Neuronal stem cell (in vitro differentiated cells): ENCODE measurements at regions not wholly inside any gene's neighbourhood (a gene's known extent, or its start where the extent isn't known, plus 50 kb on each side); places are given as distances from the start of the nearest gene placed in this dataset.

Experiments used
- DNase-seq: peaks from one replicate; pipeline ENCODE4 v3.0.0-alpha.2; 2013; ENCODE audit warnings: low spot score
- H2AFZ ChIP-seq: one replicate; pipeline ENCODE4 v1.6.1; 2013; ENCODE audit warnings: mild to moderate bottlenecking, low read length, inconsistent platforms
- H2AK5ac ChIP-seq: 2 replicates; pipeline ENCODE4 v1.6.1; 2013; ENCODE audit warnings: low read depth, mild to moderate bottlenecking, inconsistent platforms, low read length, moderate library complexity, mixed read lengths
- H2BK120ac ChIP-seq: 2 replicates; pipeline ENCODE4 v1.6.1; 2013; ENCODE audit warnings: low read depth, mild to moderate bottlenecking, inconsistent platforms, low read length, moderate library complexity, mixed read lengths
- H2BK12ac ChIP-seq: one replicate; pipeline ENCODE4 v1.6.1; 2013; ENCODE audit warnings: low read length, inconsistent platforms
- H2BK15ac ChIP-seq: 2 replicates; pipeline ENCODE4 v1.6.1; 2013; ENCODE audit warnings: mild to moderate bottlenecking, low read length, inconsistent platforms, mixed read lengths
- H2BK5ac ChIP-seq: one replicate; pipeline ENCODE4 v1.6.1; 2013; ENCODE audit warnings: inconsistent platforms, mild to moderate bottlenecking, low read length, moderate library complexity
- H3K14ac ChIP-seq: one replicate; pipeline ENCODE4 v1.6.1; 2013; ENCODE audit warnings: low read length, inconsistent platforms
- H3K18ac ChIP-seq: 2 replicates; pipeline ENCODE4 v1.6.1; 2013; ENCODE audit warnings: low read length, inconsistent platforms
- H3K23ac ChIP-seq: 2 replicates; pipeline ENCODE4 v1.6.1; 2013; ENCODE audit warnings: low read depth, mild to moderate bottlenecking, mixed read lengths, low read length, inconsistent platforms; ENCODE audit not compliant: poor library complexity
- H3K27ac ChIP-seq: replicated peaks from 3 replicates; pipeline ENCODE4 v1.5.1; 2013; ENCODE audit warnings: low read length, inconsistent platforms
- H3K27me3 ChIP-seq, 3 experiments: 2 replicates each; pipeline ENCODE4 v1.6.1; 2013; ENCODE audit warnings: low read length in 3 of 3, mild to moderate bottlenecking in 2 of 3, inconsistent platforms in 1 of 3, low read depth in 1 of 3, mixed read lengths in 1 of 3, moderate library complexity in 1 of 3; ENCODE audit not compliant: control insufficient read depth in 3 of 3, insufficient read depth in 3 of 3
- H3K36me3 ChIP-seq, 2 donors: replicated peaks in 1 of 2; 2 replicates each; pipeline ENCODE4 v1.6.1; 2013; ENCODE audit warnings: low read length in 2 of 2; ENCODE audit not compliant: control insufficient read depth in 2 of 2, insufficient read depth in 2 of 2
- H3K4ac ChIP-seq: 2 replicates; pipeline ENCODE4 v1.6.1; 2013; ENCODE audit warnings: inconsistent platforms, mild to moderate bottlenecking, low read length, moderate library complexity
- H3K4me1 ChIP-seq, 2 donors: 1 replicate in 1 of 2; 2 replicates in 1 of 2; pipeline ENCODE4 v1.6.1; 2013; ENCODE audit warnings: low read length in 2 of 2, low read depth in 1 of 2; ENCODE audit not compliant: control insufficient read depth in 2 of 2, insufficient read depth in 1 of 2
- H3K4me2 ChIP-seq: one replicate; pipeline ENCODE4 v1.6.1; 2013; ENCODE audit warnings: mild to moderate bottlenecking, low read length, inconsistent platforms; ENCODE audit not compliant: insufficient read depth, poor library complexity, severe bottlenecking
- H3K4me3 ChIP-seq, 2 donors: 2 replicates each; pipeline ENCODE4 v1.5.1; 2013; ENCODE audit warnings: low read length in 2 of 2, mild to moderate bottlenecking in 2 of 2, inconsistent platforms in 1 of 2, moderate library complexity in 1 of 2
- H3K79me1 ChIP-seq: one replicate; pipeline ENCODE4 v1.6.1; 2013; ENCODE audit warnings: low read depth, mild to moderate bottlenecking, inconsistent platforms, low read length, moderate library complexity
- H3K9ac ChIP-seq: one replicate; pipeline ENCODE4 v1.6.1; 2013; ENCODE audit warnings: mild to moderate bottlenecking, low read depth, low read length, inconsistent platforms; ENCODE audit not compliant: poor library complexity
- H3K9me3 ChIP-seq, 2 donors: replicated peaks in 1 of 2; 2 replicates each; pipeline versions ENCODE3 to v1.6.1; 2013; ENCODE audit warnings: low read length in 2 of 2, mild to moderate bottlenecking in 2 of 2, inconsistent platforms in 1 of 2, low read depth in 1 of 2, mixed read lengths in 1 of 2, moderate library complexity in 1 of 2; ENCODE audit not compliant: control insufficient read depth in 2 of 2, insufficient read depth in 1 of 2
- H4K8ac ChIP-seq: one replicate; pipeline ENCODE4 v1.6.1; 2013; ENCODE audit warnings: low read depth, mild to moderate bottlenecking, inconsistent platforms, low read length, moderate library complexity
- H4K91ac ChIP-seq: one replicate; pipeline ENCODE4 v1.6.1; 2013; ENCODE audit warnings: low read length, low read depth, mild to moderate bottlenecking, inconsistent platforms; ENCODE audit not compliant: poor library complexity
- WGBS, 2 donors: extraction: QIAGEN DNeasy Blood & Tissue Kit; methylation state at CpG; one replicate each; pipeline ENCODE4 v1.1.7; 2013; ENCODE audit warnings: missing lambda C conversion rate in 2 of 2, mixed read lengths in 1 of 2; ENCODE audit not compliant: insufficient read length in 2 of 2, insufficient replicate concordance in 1 of 2; ENCODE audit errors: extremely low coverage in 2 of 2; 5-methylcytosine and 5-hydroxymethylcytosine counted together

GRCh38 chr1:228922722-228923376, 187.6 kb downstream of the RHOU start:
- H2BK5ac ChIP-seq: no peak overlapping the region
- H3K4me2 ChIP-seq: no peak overlapping the region
- WGBS, 2 donors: no CpG with 5 or more reads among the region's 5 CpGs

GRCh38 chr1:228923973-228924686, 188.9 kb downstream of the RHOU start:
- H3K36me3 ChIP-seq: no peaks in the 10 kb centered on the region
- H2BK120ac ChIP-seq: no peak overlapping the region
- no peak overlapping the region for H2AFZ ChIP-seq
- no peak for DNase-seq
- H2BK5ac ChIP-seq: no peak overlapping the region
- no peak overlapping the region for H3K4ac ChIP-seq
- no CpG with 5 or more reads among the region's 4 CpGs for WGBS, 2 donors
- H3K27ac ChIP-seq: no peak overlapping the region
- H3K18ac ChIP-seq: no peak overlapping the region
- peaks cover 0 to 4% of the 10 kb centered on the region in 2 donors for H3K4me1 ChIP-seq
- H4K91ac ChIP-seq: no peak overlapping the region
- no peak overlapping the region for H3K23ac ChIP-seq
- H3K27me3 ChIP-seq: peaks cover 0 to 3% (median 0%) of the 10 kb centered on the region in 3 experiments
- no peak overlapping the region for H3K4me2 ChIP-seq
- no peak overlapping the region for H3K9ac ChIP-seq
- H4K8ac ChIP-seq: no peak overlapping the region
- no peaks in the 10 kb centered on the region for H3K79me1 ChIP-seq
- H2AK5ac ChIP-seq: no peak overlapping the region
- H3K9me3 ChIP-seq: peaks cover 0 to 3% of the 10 kb centered on the region in 2 donors
- H2BK12ac ChIP-seq: no peak overlapping the region
- no peak overlapping the region for H3K4me3 ChIP-seq
- H2BK15ac ChIP-seq: no peak overlapping the region
- no peak overlapping the region for H3K14ac ChIP-seq

More at GRCh38 chr1:228922722-228923376, 187.6 kb downstream of the RHOU start:
- no peak overlapping the region for H2BK120ac ChIP-seq
- no peak overlapping the region for H3K18ac ChIP-seq
- no peak overlapping the region for H3K9ac ChIP-seq
- H3K27ac ChIP-seq: no peak overlapping the region
- no peaks in the 10 kb centered on the region for H3K36me3 ChIP-seq
- peaks cover 0 to 6% of the 10 kb centered on the region in 2 donors for H3K4me1 ChIP-seq
- no peak for DNase-seq
- no peak overlapping the region for H3K23ac ChIP-seq
- no peak overlapping the region for H4K8ac ChIP-seq
- H2BK15ac ChIP-seq: no peak overlapping the region
- H4K91ac ChIP-seq: no peak overlapping the region
- H2AFZ ChIP-seq: no peak overlapping the region
- H3K4ac ChIP-seq: no peak overlapping the region
- H2BK12ac ChIP-seq: no peak overlapping the region
- H3K79me1 ChIP-seq: no peaks in the 10 kb centered on the region
- H3K27me3 ChIP-seq: peaks cover 0 to 3% (median 0%) of the 10 kb centered on the region in 3 experiments
- H2AK5ac ChIP-seq: no peak overlapping the region
- H3K4me3 ChIP-seq: no peak overlapping the region
- peaks cover 0 to 3% of the 10 kb centered on the region in 2 donors for H3K9me3 ChIP-seq
- H3K14ac ChIP-seq: no peak overlapping the region

GRCh38 chr1:228925691-228926090, 190.4 kb downstream of the RHOU start:
- WGBS, 2 donors: no CpG with 5 or more reads among the region's 3 CpGs
- no peak for DNase-seq
- Histone ChIP-seq H2BK15ac (no peak overlapping the region), H2BK5ac (no peak overlapping the region), H3K9ac (no peak overlapping the region), H4K91ac (no peak overlapping the region), H3K23ac (no peak overlapping the region), H3K36me3 (no peaks in the 10 kb centered on the region), H4K8ac (no peak overlapping the region), H3K27ac (no peak overlapping the region), H3K27me3 (peaks cover 0 to 3% (median 0%) of the 10 kb centered on the region in 3 experiments), H3K18ac (no peak overlapping the region), H3K4me3 (no peak overlapping the region), H2BK12ac (no peak overlapping the region), H3K79me1 (no peaks in the 10 kb centered on the region), H3K4me1 (peaks cover 0 to 4% of the 10 kb centered on the region in 2 donors), H2AFZ (no peak overlapping the region), H2BK120ac (no peak overlapping the region), H3K4me2 (no peak overlapping the region), H3K14ac (no peak overlapping the region), H3K4ac (no peak overlapping the region), H3K9me3 (peaks cover 0 to 3% of the 10 kb centered on the region in 2 donors), H2AK5ac (no peak overlapping the region)

GRCh38 chr1:228927421-228927820, 192.1 kb downstream of the RHOU start:
- no peaks in the 10 kb centered on the region for H3K27me3 ChIP-seq
- H3K18ac ChIP-seq: no peak overlapping the region

More at GRCh38 chr1:228927421-228927820, 192.1 kb downstream of the RHOU start:
- H3K4me1 ChIP-seq: no peaks in the 10 kb centered on the region
- H3K4me3 ChIP-seq: no peak overlapping the region
- no peak overlapping the region for H3K9ac ChIP-seq
- no peak overlapping the region for H4K91ac ChIP-seq
- H4K8ac ChIP-seq: no peak overlapping the region
- H3K4me2 ChIP-seq: no peak overlapping the region
- H2BK12ac ChIP-seq: no peak overlapping the region
- H3K4ac ChIP-seq: no peak overlapping the region
- DNase-seq: no peak
- H3K9me3 ChIP-seq: peaks cover 0 to 3% of the 10 kb centered on the region in 2 donors
- no peaks in the 10 kb centered on the region for H3K79me1 ChIP-seq
- H3K14ac ChIP-seq: no peak overlapping the region
- no peak overlapping the region for H2AK5ac ChIP-seq
- no peak overlapping the region for H2BK15ac ChIP-seq
- no peak overlapping the region for H2BK120ac ChIP-seq
- H2BK5ac ChIP-seq: no peak overlapping the region
- H2AFZ ChIP-seq: no peak overlapping the region
- no peak overlapping the region for H3K23ac ChIP-seq
- no CpG with 5 or more reads among the region's 4 CpGs for WGBS, 2 donors
- no peak overlapping the region for H3K27ac ChIP-seq
- H3K36me3 ChIP-seq: no peaks in the 10 kb centered on the region
